Stimulated activated CD4-positive, alpha-beta T cell treated with anti-CD3 and anti-CD28 coated beads, Interleukin-15, amount 100 ng/mL, for 24 hours (primary cell): ENCODE measurements at regions not wholly inside any gene's neighbourhood (a gene's known extent, or its start where the extent isn't known, plus 50 kb on each side); places are given as distances from the start of the nearest gene placed in this dataset.
"Not testable (repeated sequence)": the region's sequence is repeated elsewhere in the genome, so short reads cannot be mapped to it uniquely, and the experiment has no call there.

Experiments used
- DNase-seq: peaks from one replicate; pipeline ENCODE4 v3.0.0-alpha.2; 2020

DNA sequence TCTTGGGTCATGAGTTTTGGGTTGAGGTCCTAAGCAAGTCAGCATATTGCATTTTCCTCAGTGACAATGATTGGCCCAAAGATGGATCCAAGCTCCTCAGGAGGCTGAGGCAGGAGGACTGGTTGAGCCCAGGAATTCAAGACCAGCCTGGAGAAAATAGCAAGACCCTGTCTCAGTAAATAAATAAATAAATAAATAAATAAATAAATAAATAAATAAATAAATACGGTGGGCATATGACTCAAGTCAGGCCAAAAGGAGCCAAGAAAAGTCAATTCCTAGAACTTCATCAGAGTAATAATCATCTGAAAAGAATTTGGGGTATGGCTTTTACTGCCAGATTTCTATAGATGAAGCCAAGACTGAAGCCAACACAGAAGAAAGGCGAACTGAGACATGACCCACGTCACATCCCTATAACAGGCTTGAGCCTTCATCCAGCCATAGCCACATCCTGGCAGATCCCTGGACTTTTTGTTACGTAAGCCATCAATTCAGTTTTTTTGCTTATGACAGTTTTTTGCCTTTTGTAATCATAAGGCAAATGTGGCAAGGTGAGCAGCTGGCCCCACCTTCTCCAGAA, 88.5 kb upstream of the NFASC start:
- no peak for DNase-seq

DNA sequence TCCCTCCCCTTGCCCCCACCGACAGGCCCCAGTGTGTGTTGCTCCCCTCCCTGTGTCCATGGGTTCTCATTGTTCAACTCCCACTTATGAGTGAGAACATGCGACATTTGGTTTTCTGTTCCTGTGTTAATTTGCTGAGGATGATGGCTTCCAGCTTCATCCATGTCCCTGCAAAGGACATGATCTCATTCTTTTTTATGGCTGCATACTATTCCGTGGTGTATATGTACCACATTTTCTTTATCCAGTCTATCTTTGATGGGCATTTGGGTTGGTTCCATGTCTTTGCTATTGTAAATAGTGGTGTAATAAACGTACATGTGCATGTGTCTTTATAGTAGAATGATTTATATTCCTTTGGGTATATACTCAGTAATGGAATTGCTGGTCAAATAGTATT, 85.6 kb upstream of the NFASC start:
- not testable (repeated sequence) for DNase-seq

DNA sequence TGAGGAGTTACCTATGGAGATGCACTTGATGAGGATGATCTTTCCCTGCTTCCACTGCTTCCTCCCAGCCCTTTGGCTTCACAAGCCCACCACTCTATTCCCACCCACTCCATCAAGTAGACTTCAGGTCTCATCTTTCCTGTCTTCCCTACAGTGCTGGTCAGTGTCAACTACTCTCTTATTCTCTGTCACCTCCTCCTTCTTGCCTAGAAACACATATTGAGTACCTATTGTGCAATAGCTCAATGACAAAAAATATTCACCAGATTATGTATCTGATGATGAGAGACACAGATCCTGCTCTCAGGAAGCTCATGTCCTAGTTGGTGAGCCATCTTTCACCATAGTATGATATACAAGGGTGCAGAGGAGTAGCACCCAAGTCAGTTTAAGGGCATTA, 82.2 kb upstream of the NFASC start:
- no peak for DNase-seq

DNA sequence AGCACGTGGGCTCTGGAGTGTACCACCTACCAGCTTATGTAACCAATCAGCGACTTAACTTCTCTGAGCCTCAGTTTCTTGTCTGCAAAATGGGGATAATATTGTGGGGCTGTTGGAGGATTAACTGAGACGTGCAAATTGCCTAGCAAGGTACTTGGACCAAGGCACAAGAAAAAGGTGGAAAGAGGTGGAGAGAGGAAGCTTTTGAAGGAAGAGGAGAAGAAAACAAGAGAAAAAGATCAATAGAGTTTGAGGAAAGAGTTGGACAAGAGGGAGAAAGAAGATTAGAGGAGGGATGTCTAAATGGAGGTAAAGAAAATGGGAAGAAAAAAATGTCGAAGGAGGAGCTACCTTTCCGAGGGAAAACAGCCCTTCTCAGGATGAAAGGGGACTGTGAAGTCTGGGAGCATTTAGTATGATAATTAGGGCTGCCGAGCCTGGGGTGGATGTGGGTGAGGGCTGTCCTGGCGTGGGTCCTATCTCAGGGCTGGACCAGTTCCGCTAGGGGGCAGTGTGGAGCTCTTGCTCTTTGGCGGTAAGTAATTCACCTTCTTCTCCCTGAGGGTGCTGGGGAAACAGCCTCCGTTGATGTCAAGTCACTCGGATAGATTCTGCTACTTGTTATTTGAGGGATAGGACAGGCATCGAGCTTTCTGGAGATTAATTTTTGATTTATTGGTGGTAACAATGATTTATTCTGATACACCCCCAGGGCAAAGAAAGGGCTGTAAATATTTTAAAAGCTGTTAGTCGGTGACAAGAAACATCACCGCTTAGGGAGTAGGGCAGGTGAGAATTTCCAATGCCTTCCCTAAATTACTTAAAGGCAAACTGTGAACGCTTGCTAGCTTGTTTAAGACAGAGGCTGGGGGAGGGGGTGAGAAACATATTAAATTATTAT, 79.0 kb upstream of the NFASC start:
- peak; percentile 91 for DNase-seq

DNA sequence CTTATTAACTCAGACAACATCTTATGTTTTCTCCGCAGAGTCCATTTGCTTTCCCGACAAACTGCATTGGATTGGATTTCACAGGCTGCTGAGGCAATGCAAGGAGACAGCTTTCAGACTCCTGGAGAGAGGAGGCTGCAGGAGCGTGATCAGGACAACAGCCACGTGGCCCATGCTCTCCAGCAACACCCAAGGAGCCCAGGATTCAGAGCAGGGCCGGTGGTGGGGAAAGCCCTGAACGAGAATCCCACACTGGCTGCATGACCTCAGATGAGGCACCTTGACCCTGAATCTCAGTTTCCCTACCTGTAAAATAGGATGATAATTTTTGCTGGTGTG, 78.3 kb upstream of the NFASC start:
- no peak for DNase-seq

DNA sequence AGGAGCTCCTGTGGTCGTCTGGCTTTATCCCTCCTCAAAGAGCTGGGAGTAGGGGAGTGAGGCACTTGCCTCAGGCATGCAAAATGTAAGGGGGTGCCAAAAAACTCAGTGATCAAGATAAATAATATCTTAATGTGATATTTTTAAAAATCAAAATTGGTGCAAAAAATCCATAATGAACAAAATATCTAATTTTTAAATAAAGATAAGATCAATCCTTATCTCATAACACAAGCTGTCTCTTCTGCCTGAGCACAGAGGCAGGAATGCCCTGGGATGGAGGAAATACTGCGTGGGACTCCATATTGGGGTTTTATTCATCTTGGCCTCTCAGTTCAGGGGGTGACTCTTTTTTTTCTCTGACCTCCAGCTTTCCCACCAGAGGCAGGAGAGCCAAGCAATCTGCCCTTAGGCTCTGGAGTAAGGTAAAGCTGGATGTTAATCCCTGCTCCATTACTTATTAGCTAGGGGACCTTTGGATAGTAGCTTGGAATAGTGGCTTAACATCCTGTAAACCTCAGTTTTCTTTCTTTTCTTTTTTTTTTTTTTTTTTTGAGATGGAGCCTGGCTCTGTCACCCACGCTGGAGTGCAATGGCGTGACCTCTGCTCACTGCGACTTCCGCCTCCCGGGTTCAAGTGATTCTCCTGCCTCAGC, 77.3 kb upstream of the NFASC start:
- no peak for DNase-seq

DNA sequence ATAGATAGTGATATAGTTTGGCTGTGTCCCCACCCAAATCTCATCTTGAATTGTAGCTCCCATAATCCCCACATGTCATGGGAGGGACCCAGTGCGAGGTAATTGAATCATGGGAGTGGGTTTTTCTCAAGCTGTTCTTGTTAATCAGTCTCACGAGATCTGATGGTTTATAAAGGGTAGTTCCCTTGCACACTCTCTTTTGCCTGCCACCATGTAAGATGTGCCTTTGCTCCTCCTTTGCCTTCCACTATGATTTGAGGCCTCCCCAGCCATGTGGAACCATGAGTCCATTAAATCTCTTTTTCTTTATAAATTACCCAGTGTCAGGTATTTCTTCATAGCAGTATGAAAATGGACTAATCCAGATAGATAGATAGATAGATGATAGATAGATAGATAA, 73.8 kb upstream of the NFASC start:
- not testable (repeated sequence) for DNase-seq

DNA sequence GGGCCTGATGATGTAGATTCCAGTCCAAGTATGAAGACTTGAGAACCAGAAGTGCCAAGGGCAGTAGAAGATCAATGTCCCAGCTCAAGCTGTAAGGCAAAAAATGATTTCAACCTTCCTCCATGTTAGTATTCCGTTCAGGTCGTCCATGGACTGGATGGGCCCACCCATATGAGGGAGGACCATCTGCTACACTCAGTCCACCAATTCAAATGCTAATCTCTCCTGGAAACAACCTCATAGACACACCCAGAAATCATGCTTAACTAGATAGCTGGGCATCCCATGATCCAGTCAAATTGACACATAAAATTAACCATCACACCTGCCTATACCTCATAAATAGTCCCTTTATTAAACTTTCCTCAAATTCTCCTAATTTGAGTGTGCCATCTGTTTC, 73.3 kb upstream of the NFASC start:
- no peak for DNase-seq

DNA sequence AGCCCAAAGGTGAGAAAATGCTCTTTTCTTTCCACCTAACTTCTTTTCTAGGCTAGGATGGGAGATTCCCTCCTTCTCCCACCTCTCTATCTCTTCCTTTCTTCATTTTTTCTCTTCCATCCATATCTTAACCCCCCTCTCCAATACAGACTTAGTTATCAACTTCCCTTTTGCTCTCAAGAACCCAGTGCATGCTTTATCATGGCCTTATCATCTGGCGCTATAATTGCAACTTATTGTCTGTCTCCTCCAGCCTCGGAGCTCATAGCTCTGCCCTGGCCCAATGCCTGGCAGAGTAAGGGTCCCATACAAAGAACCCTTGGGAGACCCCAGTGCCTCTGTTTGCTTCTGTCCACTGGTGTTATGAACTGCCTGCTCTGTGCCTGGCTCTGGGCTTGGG, 71.0 kb upstream of the NFASC start:
- DNase-seq: no peak

DNA sequence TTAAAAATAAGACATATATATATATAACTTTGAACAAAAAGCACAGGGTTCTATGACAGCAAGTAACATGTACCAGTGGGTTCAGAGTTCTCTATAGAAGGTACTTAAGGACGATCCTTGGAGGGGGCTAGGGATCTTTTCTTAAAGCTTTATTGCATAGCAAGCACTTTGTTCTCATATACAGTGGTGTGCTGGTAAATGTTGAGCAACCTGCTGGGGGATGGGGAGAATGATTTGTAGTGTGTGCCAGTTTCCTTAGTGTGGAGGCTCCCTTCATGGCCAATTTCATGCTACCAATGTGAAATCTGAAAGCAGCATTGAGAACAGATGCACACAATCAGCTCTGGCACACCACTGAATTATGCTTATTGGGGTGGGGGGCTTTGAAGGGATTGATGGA, 69.5 kb upstream of the NFASC start:
- no peak for DNase-seq

DNA sequence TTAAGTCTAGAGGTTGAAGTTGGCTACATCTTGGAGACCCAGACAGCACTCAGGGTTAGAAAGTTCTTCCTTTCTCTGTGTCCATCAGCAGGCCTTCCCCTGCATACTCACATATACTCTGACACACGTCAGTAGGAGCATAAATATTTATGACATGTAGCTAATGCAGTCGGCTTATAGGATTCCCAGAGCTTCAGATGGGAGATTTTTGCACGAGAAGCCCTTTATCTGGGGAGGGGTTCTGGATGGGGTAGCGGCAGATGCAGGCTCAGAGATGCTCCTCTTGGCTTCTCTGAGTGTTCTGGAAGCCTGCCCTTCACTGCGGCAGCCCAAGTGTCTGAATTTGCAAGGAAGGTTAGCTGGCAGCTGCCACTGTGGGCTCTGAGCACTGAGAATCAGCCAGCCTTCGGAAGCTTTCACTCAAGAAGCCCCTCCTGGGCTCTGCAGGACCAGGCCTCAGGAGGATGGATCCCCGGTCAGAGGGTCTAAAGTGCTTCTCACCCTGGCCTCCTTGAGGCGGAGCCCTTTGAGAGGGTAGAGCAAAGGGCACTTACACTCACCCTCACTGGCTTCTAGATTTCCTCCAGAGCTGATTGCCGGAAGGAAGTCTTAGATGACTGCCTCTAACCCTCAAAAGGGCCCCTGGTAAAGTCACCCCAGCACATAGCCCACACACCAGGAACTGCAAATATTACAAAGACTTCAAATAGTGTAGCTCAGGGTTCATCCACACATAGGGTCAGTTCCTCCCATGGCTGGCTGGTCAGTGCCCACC, 68.1 kb upstream of the NFASC start:
- DNase-seq: no peak

DNA sequence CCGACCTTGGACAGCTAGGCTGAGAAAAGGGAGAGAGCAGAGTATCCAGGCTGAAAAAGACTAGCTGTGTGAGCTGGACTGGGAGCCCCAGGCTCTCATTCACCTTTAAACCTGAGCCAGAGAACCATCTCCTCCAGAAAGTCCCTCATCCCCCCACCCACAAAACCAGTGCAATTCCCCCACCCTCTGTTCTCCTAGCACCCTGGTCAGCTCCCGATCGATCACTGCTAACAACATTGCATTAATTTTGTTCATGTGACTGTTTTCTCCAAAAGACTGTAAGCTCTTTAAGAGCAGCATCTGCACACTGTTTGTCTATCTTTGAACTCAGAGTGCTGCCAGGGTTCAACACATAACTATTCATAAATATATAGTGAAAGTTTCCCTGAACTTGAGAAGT, 67.1 kb upstream of the NFASC start:
- DNase-seq: no peak

DNA sequence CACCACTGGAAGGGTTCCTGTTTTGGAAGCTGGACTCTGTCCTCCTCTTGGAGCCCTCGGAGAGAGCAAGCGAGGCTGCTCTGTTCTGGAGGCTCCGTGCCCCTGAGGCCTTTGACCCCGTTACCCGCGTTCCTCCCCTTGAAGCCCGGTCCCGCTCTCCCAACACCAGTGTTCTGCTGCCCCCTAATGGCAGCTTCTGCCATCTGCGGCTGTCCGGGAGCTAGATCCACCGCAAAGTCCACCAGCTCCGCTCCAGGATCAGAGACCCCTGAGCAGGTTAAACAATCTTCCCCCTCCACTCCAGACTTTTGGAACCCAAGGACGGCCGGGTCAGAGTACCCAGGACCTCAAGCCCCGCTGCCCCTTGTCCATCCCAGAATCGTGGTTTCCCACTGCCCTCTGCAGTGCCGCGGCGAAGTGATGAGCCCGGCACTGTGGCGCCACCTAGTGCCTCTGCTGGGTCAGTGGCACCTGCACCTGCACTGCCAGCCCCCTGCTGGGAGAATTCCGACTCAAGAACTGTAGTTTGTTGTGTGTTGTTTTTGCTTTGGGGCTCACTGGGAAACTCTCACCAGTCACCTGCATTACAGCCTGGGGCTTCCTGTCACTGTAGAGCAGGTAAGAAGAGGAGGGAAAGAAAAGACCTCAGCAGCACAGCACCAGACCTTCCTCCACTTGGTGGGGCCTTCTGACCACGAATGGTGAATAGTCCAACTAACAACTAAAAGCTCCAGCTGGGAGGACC, 63.5 kb upstream of the NFASC start:
- peak; percentile 91 for DNase-seq

DNA sequence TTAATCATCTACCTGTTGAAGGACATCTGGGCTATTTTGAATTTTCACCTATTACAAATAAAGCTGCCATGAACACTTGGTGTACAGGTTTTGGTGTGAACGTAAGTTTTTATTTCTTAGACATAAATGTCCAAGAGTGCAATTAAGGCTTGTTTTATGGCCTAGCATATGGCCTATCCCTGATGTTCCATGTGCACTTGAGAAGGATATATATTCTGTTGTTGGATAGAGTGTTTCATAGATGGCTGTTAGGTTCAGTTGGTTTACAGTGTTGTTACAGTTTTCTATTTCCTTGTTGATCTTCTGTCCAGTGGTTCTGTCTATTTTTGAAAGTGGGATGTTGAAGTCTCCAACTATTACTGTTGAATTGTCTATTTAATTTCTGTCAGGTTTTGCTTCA, 61.2 kb upstream of the NFASC start:
- DNase-seq: no peak

DNA sequence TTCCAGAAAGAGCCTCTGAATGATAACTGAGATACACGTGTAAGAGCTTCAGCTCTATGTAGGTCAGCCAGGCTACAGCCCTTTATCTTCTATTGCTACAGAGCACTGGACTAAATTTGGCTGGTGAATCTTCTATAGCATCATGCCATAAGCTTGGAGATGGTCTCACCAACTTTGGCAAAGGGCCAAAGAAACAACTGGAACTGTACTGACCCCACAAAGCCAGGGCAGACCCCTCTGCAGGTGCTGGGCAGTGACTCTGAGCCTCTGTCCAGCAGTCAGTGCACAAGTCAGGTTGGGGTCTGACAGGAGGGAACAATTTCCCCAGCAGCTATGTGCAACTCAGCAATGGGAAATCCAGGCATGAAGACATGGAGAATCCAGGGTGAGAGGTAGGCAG, 57.8 kb upstream of the NFASC start:
- no peak for DNase-seq

DNA sequence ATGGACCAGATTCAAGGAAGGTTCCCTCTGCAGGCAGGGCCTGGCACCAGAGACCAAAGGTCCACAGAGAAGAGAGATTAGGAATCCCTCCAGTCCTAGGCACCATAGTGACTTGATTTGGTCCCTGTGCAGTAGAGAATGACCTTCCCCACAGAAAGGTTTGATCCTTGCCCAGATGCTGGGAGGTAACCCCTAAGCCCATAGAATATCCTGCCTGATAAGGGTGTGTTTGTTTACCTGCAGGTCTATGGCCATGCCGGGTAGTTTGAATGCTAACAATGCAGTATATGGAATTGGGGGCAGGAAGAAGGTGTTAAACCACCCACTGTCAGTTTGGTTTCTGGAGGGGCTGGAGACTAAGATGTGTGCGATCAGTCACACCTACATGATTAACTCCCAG, 57.1 kb upstream of the NFASC start:
- DNase-seq: no peak

DNA sequence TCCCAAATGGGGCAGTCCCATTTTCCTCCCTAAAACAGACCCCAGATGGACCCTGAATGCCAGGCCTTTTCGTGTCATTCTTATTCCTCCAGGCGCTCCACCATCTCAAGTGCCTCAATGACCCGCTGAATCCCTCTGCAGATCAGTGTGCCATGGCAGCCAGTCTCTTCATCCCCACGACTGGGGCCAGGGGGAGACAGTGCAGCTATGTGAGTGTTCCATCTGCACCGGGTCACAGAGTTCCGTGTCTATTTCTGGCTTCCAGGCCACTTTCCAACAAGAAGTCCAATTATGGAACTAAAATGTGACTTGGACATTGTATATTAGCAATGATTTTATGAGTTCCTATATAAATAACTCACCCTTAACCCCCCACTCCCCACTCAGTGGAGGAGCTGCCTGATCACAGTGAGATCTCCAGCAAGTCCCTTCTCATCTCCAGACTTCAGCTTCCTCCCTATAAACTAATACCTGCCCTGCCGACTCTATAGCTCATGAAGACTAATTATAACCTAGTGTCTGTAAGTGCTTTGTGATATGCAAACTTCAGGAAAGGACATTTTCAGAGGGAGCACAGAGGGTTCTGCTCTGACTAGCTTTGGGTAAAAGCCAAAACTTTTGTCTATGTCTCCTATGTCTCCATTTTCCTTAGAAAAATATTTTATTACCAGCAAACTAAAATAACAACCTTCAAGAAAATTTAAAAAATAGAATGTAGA, 56.3 kb upstream of the NFASC start:
- DNase-seq: no peak

DNA sequence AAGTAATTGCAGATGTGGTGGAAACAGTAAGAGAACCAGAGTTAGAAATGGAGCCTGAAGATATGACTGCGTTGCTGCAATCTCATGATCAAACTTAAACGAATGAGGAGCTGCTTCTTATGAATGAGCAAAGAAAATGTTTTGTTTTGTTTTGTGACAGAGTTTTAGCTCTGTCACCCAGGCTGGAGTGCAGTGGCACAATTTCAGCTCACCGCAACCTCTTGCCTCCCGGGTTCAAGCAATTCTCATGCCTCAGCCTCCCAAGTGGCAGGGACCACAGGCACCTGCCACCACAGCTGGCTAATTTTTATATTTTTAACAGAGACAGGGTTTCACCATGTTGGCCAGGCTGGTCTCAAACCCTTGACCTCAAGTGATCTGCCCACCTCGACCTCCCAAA, 53.3 kb upstream of the NFASC start:
- no peak for DNase-seq

DNA sequence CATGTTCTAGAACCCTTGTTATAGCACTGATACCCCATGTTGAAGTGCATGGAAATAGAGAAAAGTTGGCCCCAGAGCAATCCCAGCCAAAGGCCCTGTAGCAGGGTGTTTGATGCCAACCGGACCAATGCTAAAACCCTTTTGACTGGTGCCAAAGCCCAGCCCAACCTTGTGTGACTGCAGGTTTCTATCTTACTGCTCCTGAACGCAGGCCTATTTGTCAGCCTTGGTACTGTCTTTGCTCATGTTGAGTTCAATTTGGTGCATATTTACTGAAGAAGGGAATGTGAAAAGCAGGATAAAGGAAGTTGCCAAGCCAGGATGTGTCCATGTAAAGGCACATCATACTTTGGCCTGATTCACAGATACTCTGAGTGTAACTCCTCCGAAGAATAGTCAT, 51.7 kb upstream of the NFASC start:
- DNase-seq: no peak

DNA sequence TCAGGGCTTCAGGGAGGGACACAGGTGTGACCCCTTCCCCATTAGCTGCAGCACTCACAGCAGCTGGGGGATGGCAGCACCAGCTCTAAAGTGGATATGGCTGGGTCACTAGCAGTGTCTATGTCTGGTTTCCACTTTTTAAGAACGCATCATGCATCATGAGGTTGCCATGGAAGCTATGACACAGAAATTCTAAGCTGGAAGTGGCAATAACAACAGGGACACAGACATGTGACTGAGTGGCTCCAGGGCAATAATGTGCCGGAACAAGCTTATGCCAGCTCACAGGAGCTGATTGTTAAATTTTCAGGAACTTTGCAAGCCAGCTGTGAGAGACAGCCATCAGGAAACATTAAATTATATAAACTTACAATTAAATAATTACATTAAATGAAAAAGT, 51.2 kb upstream of the NFASC start:
- no peak for DNase-seq
